GM18520 (cell line): ENCODE measurements at regions not wholly inside any gene's neighbourhood (a gene's known extent, or its start where the extent isn't known, plus 50 kb on each side); places are given as distances from the start of the nearest gene placed in this dataset.
"Not testable (repeated sequence)": the region's sequence is repeated elsewhere in the genome, so short reads cannot be mapped to it uniquely, and the experiment has no call there.

Experiments
- ATAC-seq: cut with Tn5 transposase; IDR thresholded peaks from one replicate; pipeline ENCODE4 v1.9.1; 2021; ENCODE audit not compliant: unreplicated experiment

- ATAC-seq, result no peak
Observed at GRCh38 chr16:87041286-87041685, 275.9 kb downstream of the C16orf95 start.

- ATAC-seq, result no peak
Observed at GRCh38 chr16:87042551-87043230, 274.5 kb downstream of the C16orf95 start.

- no peak for ATAC-seq
Observed at GRCh38 chr16:87043231-87044031, 273.8 kb downstream of the C16orf95 start.

GRCh38 chr16:87044032-87044382, 273.2 kb downstream of the C16orf95 start:
- ATAC-seq, result no peak

- no peak for ATAC-seq
Observed at GRCh38 chr16:87044829-87045228, 272.4 kb downstream of the C16orf95 start.

- ATAC-seq, result no peak
Observed at GRCh38 chr16:87045466-87046216, 271.6 kb downstream of the C16orf95 start.

- no peak for ATAC-seq
Observed at GRCh38 chr16:87046235-87046634, 271.0 kb downstream of the C16orf95 start.

- ATAC-seq, result no peak
Observed at GRCh38 chr16:87047221-87048037, 269.8 kb downstream of the C16orf95 start.

- ATAC-seq, result no peak
Observed at GRCh38 chr16:87048038-87048729, 269.0 kb downstream of the C16orf95 start.

- ATAC-seq, result no peak
Observed at GRCh38 chr16:87048730-87049115, 268.5 kb downstream of the C16orf95 start.

GRCh38 chr16:87049216-87049615, 268.0 kb downstream of the C16orf95 start:
- ATAC-seq, result not testable (repeated sequence)

GRCh38 chr16:87050142-87050541, 267.1 kb downstream of the C16orf95 start:
- no peak for ATAC-seq

- ATAC-seq, result no peak
Observed at GRCh38 chr16:87051526-87052320, 265.5 kb downstream of the C16orf95 start.

GRCh38 chr16:87052506-87052905, 264.7 kb downstream of the C16orf95 start:
- no peak for ATAC-seq

GRCh38 chr16:87053016-87053982, 263.9 kb downstream of the C16orf95 start:
- ATAC-seq, result no peak

- ATAC-seq, result no peak
Observed at GRCh38 chr16:87054154-87054553, 263.0 kb downstream of the C16orf95 start.

- ATAC-seq, result no peak
Observed at GRCh38 chr16:87054856-87055255, 262.3 kb downstream of the C16orf95 start.

- ATAC-seq, result no peak
Observed at GRCh38 chr16:87056083-87056482, 261.1 kb downstream of the C16orf95 start.
